Colonic mucosa (tissue), 4 donors: ENCODE measurements at regions not wholly inside any gene's neighbourhood (a gene's known extent, or its start where the extent isn't known, plus 50 kb on each side); places are given as distances from the start of the nearest gene placed in this dataset.

Source experiments
- DNase-seq: peaks from one replicate; pipeline ENCODE4 v3.0.0-alpha.2; 2020
- H3K27ac ChIP-seq: fragments of 200-600 bp; one replicate; pipeline ENCODE4 v1.8.0; 2021
- H3K27me3 ChIP-seq: fragments of 200-600 bp; one replicate; pipeline ENCODE4 v1.8.0; 2021
- H3K36me3 ChIP-seq: fragments of 200-600 bp; one replicate; pipeline ENCODE4 v1.8.0; 2021
- H3K4me1 ChIP-seq: fragments of 200-600 bp; one replicate; pipeline ENCODE4 v1.8.0; 2021; ENCODE audit warnings: mild to moderate bottlenecking
- H3K4me3 ChIP-seq: fragments of 200-600 bp; one replicate; pipeline ENCODE4 v1.8.0; 2021
- H3K9ac ChIP-seq, 2 donors: one replicate each; pipeline ENCODE4 v1.7.0; 2013; ENCODE audit warnings: control low read depth in 2 of 2, low read depth in 2 of 2, low read length in 2 of 2
- H3K9me3 ChIP-seq: fragments of 200-600 bp; one replicate; pipeline ENCODE4 v1.8.0; 2021
- intact Hi-C: fragments of 100-400 bp; cut with DNase I; formaldehyde crosslinking; loops from one replicate; pipeline ENCODE4 v1.14.1; 2022
- TF ChIP-seq, protein P1 (sequence below): fragments of 200-600 bp; IDR thresholded peaks from one replicate; pipeline ENCODE4 v1.8.0; 2022; ENCODE audit warnings: antibody characterized with exemption, mild to moderate bottlenecking
- donor health status: healthy.
- donor health status: DM: no; HTN: no; CAD: no.
- donor health status: DM: no; HTN: no; CAD: no.

DNA sequence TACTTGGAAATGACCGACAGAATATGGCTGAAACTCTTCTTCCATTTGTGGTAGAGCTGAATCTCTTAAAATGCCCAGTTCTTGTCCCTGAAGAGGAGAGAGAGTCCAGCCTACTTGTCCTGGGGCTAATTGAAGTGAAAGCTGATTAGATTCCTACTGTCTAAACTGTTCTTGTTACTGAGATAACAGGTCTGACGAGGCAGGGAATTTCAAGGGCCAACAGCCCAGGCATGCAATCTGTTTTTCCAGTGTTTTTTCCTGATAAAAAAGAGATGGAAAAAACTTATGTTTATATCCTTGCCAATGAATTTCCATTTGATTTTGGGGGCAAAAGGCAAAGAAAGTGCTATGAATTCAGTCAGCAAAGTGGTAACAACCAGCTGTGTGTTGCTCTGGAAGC, 195.5 kb downstream of the ETS1 start:
- Histone ChIP-seq H3K27ac (no peak overlapping the region), H3K4me3 (no peak overlapping the region), H3K27me3 (no peaks in the 10 kb centered on the region), H3K9ac (no peak overlapping the region), H3K4me1 (peaks cover 6% of the 10 kb centered on the region), H3K9me3 (no peaks in the 10 kb centered on the region), H3K36me3 (no peaks in the 10 kb centered on the region)
- DNase-seq: no peak
- intact Hi-C loops: no loop called here
- TF ChIP-seq, protein P1, sequence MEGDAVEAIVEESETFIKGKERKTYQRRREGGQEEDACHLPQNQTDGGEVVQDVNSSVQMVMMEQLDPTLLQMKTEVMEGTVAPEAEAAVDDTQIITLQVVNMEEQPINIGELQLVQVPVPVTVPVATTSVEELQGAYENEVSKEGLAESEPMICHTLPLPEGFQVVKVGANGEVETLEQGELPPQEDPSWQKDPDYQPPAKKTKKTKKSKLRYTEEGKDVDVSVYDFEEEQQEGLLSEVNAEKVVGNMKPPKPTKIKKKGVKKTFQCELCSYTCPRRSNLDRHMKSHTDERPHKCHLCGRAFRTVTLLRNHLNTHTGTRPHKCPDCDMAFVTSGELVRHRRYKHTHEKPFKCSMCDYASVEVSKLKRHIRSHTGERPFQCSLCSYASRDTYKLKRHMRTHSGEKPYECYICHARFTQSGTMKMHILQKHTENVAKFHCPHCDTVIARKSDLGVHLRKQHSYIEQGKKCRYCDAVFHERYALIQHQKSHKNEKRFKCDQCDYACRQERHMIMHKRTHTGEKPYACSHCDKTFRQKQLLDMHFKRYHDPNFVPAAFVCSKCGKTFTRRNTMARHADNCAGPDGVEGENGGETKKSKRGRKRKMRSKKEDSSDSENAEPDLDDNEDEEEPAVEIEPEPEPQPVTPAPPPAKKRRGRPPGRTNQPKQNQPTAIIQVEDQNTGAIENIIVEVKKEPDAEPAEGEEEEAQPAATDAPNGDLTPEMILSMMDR: no peak

DNA sequence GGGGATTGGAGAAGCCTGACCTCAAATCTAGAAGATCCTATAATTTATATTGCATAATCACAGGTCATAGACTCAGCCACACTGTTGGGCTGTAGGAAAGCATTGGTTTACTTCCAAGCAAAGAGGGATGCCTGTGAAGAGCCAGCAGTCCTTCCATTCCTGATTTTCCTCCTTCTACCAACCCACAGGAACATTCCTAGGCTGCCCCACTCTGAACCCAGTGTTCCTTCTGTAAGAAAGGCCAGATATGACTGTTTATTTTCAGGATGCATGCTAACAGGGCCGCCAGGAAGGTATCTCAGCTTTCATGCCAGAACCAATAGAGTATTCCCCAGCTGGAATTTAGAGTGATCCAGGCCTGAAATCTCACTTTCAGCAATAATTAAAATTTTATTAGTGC, 197.1 kb downstream of the ETS1 start:
- Histone ChIP-seq H3K27ac (no peak overlapping the region), H3K9ac (no peak overlapping the region), H3K27me3 (no peaks in the 10 kb centered on the region), H3K4me1 (peaks cover 6% of the 10 kb centered on the region), H3K9me3 (no peaks in the 10 kb centered on the region), H3K36me3 (no peaks in the 10 kb centered on the region), H3K4me3 (no peak overlapping the region)
- TF ChIP-seq, protein P1: no peak
- no peak for DNase-seq
- intact Hi-C loops: no loop called here

- Histone ChIP-seq H3K36me3 (no peaks in the 10 kb centered on the region), H3K4me1 (peaks cover 6% of the 10 kb centered on the region), H3K9ac (no peak overlapping the region), H3K4me3 (no peak overlapping the region), H3K27ac (no peak overlapping the region), H3K9me3 (no peaks in the 10 kb centered on the region), H3K27me3 (no peaks in the 10 kb centered on the region)
- TF ChIP-seq, protein P1: no peak
- intact Hi-C loops: no loop called here
- no peak for DNase-seq
These were observed 197.8 kb downstream of the ETS1 start for GRCh38 chr11:128389461-128389976.

DNA sequence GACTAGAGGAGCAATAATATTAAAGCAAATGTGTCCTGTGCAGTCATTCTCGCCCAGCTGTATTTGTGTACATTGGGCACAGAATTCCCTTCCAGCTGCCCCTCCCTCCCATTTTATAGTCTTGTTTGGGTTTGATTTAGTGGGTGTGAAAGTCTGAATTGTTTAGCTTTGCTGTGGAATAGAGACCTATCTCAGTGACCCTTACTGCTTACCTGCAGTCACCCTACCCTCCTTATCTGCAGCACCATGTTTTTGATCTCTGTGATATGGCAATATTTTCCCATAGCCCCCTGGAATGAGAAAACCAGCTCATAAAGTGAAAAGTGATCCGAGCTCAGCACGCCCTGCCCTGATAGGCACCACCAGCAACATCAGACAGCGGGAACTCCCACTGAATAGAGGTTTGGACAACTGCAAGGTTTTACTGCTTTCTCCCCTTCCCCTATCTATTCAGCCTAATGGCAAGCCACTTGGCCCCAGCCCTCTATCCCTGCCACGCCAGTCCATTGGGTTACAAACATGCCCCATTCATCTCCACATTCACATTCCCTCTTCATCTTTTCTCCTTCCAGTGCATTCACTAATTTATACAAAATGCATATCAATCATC, 199.0 kb downstream of the ETS1 start:
- Histone ChIP-seq H3K27me3 (no peaks in the 10 kb centered on the region), H3K9ac (no peak overlapping the region), H3K27ac (peak overlapping the region; percentile 34), H3K4me1 (peaks cover 6% of the 10 kb centered on the region), H3K9me3 (no peaks in the 10 kb centered on the region), H3K4me3 (no peak overlapping the region), H3K36me3 (no peaks in the 10 kb centered on the region)
- intact Hi-C loops: no loop called here
- DNase-seq: peak; percentile 58
- TF ChIP-seq, protein P1: no peak

DNA sequence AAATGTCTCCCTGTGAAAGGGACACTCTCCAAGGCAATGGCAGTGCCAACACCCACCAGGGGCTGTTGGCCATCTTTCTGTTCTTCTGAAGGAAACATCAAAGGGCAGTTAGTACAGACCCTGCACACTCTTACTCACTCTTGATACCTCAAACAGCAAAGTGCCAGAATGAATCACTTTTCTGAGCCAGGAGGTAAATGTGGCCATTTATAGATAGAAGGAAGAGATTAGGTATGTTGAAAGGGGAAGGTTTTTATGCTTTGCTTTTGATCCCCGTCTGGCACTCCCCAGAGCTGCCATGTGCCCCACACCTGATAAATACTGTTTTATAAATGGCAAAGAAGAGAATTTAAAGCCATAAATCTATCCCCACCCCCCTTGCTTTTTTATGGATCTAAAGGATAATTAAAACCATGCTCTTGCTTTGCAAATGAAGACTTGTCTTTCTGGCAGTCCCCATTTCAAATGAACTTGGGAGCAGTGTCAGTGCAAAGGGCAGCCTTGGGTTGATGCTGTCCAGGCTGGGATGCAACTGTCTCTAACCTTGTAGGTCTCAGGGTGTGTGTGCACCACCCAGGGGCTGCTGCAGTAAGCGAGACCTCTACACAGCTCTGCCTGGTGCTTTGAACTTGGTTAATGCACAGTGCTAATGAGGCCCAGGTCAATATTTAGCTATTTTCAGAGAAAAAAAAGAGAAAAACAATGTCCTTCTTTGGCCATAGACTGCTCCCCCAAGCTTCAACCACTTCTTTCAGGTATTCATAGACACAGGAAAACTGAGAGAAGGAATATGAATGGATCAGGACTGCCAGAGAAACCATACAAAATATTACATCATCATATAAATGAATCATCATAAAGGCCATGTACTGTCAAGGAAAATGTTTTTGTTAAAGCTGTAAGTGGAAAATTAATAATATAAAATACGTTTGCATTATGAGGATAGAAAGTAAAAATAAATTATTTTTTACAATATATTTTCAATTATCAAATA, 207.5 kb downstream of the ETS1 start:
- H3K27ac ChIP-seq: no peak overlapping the region
- no peaks in the 10 kb centered on the region for H3K27me3 ChIP-seq
- H3K4me1 ChIP-seq: no peaks in the 10 kb centered on the region
- intact Hi-C loops: no loop called here
- no peaks in the 10 kb centered on the region for H3K36me3 ChIP-seq
- H3K9ac ChIP-seq: no peak overlapping the region
- DNase-seq: no peak
- TF ChIP-seq, protein P1: no peak
- H3K4me3 ChIP-seq: no peak overlapping the region
- peaks cover 2% of the 10 kb centered on the region for H3K9me3 ChIP-seq
